ENCODE measurements at regions not wholly inside any gene's neighbourhood (a gene's known extent, or its start where the extent isn't known, plus 50 kb on each side); places are given as distances from the start of the nearest gene placed in this dataset.
"Not testable (repeated sequence)": the region's sequence is repeated elsewhere in the genome, so short reads cannot be mapped to it uniquely, and the experiment has no call there.

DNA sequence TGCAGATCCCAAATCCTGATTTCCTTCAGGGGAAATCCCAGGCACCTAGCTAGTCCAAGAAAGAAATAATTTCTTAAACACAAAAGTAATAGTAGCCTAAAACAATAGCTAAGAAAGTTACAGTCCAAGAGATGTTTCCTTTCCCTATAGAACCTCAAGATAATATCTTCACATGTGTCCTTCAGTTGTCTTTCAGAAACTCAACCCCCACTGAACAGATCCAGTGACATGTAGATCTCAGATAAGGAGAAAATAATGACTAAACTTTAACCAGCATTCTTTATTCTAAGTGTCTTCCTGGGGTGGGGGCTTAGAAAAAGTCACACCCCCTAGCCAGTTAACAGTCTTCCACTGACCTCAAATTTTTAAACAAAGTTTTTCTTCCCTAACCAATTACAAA is 131.3 kb upstream of the ADRA1B start:
- DNase-seq (ENCODE audit: low read depth): no peak

DNA sequence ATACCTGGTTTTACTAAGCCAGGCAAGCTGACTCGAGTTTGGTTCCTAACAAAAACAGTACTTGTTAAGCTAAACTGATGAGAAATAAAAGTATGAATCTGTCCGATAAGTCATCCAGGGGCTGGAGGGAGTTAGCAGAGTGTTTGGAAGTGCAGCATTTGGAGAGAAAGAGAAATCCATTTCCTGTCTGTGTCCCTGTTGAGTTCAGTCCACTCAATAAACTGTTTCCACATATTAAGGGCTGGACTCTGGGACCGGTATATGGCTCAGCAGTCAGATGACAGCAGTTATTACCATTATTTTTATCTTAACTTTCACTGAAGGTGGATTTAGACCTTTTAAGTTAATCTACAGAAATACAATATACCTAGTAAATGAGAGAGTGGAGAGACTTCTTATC is 130.6 kb upstream of the ADRA1B start:
- DNase-seq (ENCODE audit: low read depth): no peak

DNA sequence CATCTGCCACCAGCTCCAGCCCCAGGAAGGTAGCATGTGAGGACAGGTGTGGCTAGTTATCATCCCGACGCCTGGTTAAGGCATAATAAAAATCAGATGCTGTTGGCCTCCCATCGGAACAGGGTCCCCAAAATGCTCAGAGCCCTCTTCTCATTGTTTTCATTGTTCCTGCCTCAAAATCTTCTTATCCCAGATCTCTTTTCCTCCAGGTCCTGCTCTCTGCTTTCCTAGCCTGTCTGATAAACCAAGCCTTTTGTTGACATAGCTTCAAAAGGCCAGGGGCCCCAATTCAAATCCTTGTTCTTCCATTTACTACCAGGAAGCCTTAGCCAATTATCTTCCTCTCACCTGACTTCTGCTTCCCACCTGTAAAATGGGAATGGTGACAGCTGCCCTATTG is 130.1 kb upstream of the ADRA1B start:
- DNase-seq (ENCODE audit: low read depth): no peak

DNA sequence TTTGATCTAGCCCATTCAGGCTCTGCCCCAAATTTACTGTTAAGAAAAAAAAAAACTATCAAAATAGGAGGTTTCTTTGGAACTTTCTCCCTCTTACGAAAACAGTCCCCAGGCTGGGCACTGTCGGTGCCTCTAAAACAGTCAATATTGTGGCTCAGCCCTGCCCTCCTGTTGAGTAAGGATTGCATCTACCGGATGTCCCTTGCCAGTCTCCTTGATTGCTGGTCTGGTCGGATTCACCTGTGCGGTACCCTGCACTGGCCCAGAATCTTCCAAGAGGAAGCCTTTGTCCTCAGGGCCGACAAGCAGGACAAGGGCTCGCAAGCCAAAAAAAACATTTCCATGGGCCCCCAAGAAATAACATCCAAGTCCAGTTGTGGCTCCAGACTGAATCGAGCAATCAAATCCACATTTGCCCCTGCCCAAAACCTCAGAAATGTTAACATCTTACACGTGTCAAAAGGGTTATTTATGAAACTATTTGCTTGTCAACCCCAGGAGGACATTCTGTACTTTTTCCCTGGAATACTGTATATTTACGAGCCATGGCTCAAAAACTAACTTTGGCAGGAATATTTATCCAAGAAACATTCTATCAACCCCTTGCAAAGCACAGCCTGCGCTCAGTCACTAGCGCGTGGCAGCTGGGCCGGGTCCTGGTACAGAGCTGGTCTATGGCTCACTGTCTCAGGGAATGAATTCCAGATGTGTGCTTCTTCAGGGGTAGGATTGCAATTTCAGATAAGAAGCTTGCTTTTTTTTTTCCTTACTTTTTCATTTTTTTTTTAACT is 129.2 kb upstream of the ADRA1B start:
- no peak for DNase-seq (ENCODE audit: low read depth)

DNA sequence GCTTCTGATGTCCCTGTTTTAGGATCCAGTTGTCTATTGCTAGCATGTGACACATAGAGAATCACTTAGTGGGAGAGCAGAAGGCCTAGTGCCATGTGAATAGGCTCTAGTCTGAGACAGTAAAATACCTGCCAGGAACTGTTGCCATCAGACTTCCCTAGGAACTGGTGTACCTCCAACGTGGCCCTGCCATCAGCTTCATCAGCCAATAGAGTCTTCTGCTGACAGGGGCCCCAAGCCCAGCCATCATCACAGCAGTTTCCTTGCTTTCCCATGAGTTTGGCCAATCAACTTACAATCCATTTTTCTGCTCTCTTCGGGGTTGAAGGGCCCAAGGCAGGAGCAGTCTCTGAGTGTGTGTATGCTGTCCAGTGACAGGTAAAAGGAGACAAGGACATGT is 128.4 kb upstream of the ADRA1B start:
- no peak for DNase-seq (ENCODE audit: low read depth)

DNA sequence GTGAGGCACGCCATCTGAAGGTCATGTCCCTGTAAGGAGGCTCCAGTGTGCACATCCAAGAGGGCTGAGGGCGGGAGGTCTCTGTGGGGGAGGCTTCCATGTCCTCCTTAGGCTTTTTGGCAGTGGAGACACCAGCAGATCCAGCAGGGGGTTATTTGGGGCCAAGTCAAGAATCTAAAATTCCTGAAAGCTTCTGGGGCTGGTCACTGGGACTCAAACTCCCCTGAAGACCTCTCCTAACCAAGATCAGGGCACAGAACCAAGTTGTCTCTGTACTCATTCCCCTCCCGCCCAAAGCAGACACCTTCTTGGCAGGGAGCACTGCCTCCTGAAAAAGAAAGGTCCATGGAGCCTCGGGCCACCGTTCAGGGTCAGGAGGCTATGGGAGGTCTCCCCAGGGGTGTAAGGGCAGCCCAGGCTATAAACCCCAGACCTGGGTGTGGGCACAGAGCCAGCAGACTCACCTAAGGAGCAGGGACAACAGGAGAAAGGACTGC is 127.4 kb upstream of the ADRA1B start:
- no peak for DNase-seq (ENCODE audit: low read depth)

DNA sequence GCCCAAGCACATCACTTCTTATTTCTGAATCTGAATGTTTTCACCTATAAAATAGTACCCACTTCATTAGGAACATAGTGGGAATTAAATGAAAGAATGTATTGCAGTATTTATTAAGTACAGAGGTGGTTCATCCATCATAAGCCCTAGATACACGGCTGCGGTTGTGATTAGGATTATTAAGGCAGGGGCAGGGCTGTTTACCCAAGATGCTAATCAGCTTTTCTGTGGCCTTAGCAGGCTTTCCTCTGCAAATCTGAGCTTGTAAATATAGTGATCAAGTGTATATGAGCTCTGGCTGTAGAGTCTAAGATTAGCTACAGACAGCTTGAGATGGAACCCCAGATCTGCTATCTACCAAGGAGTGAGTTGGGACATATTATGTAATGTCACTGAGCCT is 124.1 kb upstream of the ADRA1B start:
- no peak for DNase-seq (ENCODE audit: low read depth)

DNA sequence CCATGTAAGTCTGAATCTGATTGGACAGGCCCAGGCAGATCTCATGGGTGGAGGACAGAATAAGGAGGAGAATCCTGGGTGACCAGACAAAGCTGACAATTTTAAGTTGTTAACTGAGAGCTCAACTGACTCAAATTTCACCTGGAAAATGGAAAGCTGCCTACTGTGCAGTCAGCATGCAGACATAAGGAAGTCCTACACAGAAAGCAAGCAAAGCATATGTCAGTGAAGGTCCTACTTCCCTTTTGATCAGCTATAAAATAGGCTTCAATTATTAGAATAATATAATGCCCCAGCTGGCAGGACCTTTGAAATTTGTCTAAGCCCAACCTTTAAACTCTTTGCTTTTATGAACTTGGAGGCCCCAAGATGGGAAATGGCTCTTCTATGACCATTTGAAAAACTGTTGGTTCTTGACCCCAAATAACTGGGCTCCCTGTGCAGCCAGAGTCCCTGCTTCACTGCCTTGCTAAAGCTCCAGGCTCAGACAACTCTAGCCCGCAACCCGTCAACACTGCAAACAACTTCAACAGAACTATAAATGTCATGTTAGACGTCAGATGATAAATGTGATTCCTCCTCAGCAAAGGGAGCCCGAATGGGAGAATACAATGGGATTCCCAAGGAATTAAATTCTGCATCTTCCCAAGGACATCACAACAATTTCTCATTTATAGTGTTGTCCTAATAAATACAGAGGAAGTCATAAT is 118.9 kb upstream of the ADRA1B start:
- no peak for DNase-seq (ENCODE audit: low read depth)

DNA sequence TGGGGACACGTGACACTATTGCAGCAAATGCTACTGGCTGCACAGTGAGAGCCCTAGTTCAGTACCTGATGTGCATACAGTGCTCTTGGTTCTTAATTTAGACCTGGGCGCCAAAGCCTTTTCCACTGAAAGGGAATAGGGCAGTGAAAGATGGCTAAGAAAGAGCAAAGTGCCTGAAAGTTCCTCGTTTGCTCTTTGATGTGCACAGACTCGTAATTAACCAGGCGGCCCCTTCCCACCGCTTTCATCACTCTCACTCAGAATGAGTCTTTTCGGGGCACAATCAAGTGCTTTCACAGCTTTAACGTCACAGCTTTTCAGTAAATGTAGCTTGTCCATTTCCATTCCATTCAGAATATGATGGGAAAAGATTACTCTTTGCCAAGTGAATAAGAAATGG is 116.6 kb upstream of the ADRA1B start:
- no peak for DNase-seq (ENCODE audit: low read depth)

DNA sequence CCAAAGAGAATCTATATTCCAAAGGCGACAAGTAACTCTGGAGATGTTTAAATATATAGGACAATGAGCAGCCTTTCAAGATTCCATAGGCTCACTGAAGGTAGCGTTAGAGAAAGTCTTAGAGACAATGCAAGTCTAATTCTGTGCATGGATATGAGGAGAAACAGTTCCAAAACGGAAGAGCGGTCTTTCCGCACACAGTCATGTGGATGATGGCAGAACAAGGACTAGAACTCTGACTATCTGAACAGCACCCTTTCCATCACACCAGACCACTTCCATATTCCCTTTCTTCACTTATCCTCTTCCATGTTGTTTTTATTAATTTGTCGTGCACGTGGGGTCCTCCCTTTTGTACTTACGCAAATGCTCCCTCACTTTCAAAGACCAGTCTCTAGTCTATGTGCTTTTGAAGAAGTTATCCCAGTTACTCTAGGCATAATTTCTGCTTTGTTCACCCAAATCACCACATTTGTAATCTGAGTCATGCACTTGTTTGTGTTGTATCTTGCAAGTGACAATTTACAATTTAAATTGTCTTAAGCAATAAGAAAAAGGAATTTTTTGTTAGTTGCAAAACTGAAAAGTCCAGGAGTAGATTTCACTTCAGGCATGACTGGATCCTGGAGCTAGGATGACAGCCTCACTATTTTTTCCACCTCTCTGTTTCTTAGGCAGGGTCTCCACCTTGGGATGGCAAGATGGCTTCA is 116.0 kb upstream of the ADRA1B start:
- DNase-seq (ENCODE audit: low read depth): no peak

DNA sequence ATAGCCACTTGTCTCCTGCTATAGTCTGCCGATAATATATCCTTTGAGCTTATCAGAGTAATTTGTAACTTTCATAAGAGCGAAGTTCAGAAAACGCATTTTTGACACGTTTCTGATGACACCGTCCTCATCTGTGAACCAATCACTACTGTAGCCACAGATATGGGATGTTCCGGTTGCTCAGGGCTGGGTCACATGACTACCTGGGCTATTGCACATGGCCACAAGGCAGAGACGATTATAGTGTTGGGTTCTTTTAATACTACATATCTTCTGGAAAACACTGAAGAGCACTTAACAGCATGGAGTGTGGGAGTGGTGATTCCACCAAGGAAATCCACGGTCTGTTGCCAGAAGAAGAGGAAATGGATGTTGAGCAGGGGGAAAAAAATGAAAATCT is 115.0 kb upstream of the ADRA1B start:
- no peak for DNase-seq (ENCODE audit: low read depth)

DNA sequence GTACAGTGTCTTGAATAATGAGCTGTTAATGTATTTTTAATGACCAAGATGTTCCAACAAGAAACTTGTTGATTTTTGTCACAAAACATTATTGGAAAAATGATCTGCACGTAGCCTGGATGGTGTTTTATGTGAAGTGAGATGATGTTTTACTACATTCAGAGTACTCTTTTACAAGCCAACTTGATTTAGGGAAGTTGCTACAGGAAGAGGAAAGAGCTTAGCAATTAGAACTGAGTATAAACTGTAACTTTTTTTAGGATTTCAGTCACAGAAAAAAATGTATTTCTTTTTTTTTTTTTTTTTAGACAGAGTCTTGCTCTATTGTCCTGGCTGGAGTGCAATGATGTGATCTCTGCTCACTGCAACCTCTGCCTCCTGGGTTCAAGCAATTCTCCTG is 113.6 kb upstream of the ADRA1B start:
- DNase-seq (ENCODE audit: low read depth): no peak

DNA sequence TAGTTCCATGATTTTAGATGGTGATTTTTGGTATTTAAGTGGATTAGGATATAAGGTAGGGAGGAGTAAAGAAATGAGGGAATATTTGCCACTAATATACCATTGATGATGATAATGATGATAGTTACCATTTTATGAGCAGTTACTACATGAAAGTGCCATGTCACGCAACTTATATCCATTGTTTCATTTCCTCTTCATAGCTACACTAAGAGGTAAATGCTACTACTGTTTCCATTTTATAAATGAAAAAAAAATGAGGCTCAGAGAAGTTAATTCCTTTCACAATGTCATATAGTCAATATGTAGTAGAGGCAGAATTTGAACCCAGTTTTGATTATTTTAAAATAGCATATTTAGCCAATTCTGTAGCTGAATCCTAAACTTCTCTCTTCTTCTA is 112.2 kb upstream of the ADRA1B start:
- no peak for DNase-seq (ENCODE audit: low read depth)

DNA sequence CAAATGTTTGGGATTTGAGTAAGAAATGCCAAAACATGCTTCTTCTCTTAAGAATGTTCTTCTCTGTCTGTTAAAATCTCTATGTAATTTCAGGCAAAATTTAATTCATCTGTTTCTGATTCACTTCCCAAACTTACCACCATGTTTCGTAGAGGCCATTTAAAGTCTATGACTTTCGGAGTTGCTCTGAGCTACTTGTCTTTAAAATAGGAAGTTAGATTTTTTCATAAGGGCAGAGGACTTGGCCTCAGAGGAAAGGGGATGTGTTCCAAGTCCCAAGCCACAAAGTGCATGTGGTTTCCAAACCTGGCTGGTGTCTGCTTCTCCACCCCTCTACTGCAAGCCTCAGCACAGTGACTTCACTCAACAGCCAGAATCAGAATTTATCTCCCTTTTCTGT is 111.3 kb upstream of the ADRA1B start:
- no peak for DNase-seq (ENCODE audit: low read depth)

DNA sequence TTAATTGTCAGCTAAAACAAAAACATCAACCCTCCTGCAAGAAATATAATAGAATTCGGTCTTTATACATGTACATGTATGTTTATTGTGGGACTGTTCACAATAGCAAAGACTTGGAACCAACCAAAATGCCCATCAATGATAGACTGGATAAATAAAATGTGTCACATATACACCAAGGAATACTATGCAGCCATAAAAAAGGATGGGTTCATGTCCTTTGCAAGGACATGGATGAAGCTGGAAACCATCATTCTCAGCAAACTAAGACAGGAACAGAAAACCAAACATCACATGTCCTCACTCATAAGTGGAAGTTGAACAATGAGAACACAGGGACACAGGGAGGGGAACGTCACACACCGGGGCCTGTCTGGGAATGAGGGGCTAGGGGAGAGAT is 109.1 kb upstream of the ADRA1B start:
- DNase-seq (ENCODE audit: low read depth): not testable (repeated sequence)

DNA sequence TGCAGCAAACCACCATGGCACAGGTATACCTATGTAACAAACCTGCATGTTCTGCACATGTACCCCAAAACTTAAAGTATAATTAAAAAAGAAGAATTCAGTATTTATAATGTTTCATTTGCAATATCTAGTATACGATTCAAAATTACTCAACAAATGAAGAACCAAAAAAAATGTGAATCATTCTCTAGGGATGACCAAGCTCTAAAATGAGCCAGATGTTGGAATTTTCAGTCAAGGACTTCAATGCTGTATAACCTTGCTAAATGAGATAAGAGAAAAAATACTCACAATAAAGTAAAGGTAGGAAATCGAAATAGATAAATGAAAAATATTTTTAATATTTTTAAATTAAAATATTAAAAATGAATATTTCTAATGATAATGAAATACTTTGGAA is 108.7 kb upstream of the ADRA1B start:
- no peak for DNase-seq (ENCODE audit: low read depth)

DNA sequence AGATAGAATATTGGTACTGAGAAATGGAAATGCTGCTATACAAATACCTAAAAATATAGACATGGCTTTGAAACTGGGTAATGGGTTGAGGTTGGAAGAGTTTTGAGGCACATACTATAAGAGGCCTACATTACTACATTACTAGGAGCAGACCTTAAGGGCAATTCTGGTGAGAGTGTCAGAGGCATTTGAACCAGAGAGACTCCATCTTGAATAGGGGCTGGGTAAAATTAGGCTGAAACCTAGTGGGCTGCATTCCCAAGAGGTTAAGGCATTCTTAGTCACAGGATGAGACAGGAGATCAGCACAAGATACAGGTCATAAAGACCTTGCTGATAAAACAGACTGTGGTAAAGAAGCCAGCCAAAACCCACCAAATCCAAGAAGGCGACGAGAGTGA is 104.6 kb upstream of the ADRA1B start:
- DNase-seq (ENCODE audit: low read depth): no peak

DNA sequence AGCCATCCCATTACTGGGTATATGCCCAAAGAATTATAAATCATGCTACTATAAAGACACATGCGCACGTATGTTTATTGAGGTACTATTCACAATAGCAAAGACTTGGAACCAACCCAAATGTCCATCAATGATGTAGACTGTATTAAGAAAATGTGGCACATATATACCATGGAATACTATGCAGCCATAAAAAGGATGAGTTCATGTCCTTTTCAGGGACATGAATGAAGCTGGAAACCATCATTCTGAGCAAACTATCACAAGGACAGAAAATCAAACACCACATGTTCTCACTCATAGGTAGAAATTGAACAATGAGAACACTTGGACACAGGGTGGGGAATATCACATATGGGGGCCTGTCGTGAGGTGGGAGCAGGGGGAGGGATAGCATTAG is 103.5 kb upstream of the ADRA1B start:
- not testable (repeated sequence) for DNase-seq (ENCODE audit: low read depth)

DNA sequence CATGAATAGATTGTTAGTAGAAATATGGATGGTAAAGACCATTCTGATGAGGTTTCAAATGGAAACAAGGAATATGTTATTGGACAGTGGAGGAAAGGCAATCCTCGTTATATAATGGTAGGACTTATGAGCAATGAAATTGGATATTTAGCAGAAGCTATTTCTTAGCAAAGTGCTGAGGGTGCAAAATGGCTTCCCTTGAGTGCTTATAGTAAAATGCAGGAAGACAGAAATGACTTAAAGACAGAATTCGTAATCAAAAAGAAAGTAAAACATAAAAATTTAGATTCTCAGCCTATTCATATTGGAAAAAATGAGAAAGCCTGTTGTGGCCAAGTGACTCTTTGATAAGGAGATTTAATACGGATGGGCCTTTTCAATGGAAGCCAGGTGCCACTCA is 102.1 kb upstream of the ADRA1B start:
- DNase-seq (ENCODE audit: low read depth): no peak

DNA sequence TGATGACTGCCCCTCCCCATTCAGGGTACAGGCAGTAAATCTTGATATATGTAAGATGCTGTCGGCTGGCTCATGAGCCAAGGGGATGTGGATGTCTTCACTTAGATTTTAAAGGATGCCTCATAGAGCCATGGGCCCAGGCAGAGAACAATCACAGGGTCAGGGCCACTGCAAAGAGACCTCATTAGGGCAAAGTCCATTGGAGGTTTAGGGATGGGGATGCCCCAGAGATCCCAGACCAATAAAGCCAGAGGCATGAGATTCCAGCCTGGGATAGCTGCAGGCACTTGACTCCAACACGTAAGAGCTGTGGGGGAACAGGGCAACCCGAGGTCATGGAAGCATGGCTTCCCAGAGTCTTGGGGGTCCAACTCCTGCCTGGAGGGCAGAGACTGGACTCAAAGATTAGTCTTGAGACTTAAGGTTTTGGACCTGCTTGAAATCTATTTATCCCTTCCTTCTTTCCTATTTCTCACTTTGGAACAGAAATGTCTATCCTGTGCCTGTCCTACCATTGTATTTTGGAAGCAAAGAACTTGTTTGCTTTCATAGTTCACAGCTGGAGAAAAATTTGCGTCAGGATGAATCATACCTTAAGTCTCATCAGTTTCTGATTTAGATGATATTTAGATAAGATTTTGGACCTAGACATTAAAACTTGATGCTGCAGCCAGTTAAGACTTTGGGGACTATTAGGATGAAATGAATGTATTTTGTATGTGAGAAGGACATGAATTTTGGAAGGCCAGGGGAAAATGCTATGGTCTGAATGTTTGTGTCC is 101.3 kb upstream of the ADRA1B start:
- no peak for DNase-seq (ENCODE audit: low read depth)

DNA sequence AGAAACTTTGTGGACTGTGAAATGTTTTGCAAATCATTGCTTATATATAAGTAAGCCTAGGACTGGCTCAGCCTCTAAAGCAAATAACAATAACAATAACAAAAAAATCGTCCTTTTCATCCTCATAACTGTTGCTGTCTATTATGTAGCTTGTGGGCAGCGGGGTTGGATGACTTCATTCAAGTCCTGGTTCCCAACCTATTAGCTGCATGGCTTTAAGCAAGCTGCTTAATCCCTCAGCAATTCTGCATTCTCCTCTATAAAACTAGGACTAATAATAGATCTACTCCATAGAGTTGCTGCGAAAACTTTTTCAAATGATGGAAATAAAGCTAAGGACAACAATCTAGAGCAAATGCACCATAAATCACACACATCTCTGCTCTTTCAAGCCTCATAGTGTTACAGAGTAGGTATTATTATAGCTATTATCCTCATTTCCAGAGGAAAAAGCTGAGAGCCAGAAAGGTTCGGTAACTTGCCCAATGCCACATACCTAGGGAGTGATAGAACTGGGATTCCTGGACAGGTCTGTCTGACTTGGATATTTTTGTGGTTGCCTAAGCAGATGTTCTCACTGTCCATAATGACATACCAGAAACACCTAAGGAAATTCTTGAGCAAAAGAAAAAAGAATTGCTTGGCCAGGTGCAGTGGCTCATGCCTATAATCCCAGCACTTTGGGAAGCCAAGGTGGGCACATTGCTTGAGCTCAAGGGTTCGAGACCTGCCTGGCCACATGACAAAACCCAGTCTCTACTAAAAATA is 98.8 kb upstream of the ADRA1B start:
- DNase-seq (ENCODE audit: low read depth): no peak

Data from activated T-helper 1 cell treated with Interleukin-2 at 50 U/mL for 16 hours (primary cell).